HCT116 (cell line): ENCODE measurements at regions not wholly inside any gene's neighbourhood (a gene's known extent, or its start where the extent isn't known, plus 50 kb on each side); places are given as distances from the start of the nearest gene placed in this dataset.

Source experiments
- EZH2 ChIP-seq: fragments of 200-600 bp; sonication (generic); IDR thresholded peaks from 2 replicates; pipeline ENCODE4 v1.6.1; 2017; ENCODE audit warnings: antibody characterized with exemption, mixed run types
- EZH2phosphoT487 ChIP-seq: fragments of 200-600 bp; IDR thresholded peaks from 2 replicates; pipeline ENCODE4 v1.6.1; 2018; ENCODE audit warnings: antibody characterized with exemption, borderline replicate concordance
- MAX ChIP-seq: IDR thresholded peaks from 2 replicates; pipeline ENCODE4 v1.6.1; 2012
- POLR2AphosphoS5 ChIP-seq: IDR thresholded peaks from 2 replicates; pipeline ENCODE4 v1.6.1; 2011; ENCODE audit warnings: mild to moderate bottlenecking, low read depth, low read length, moderate library complexity
- REST ChIP-seq: IDR thresholded peaks from 2 replicates; pipeline ENCODE4 v1.6.1; 2012; ENCODE audit warnings: low read depth
- TCF7L2 ChIP-seq: IDR thresholded peaks from 2 replicates; pipeline ENCODE4 v1.7.0; 2011; ENCODE audit warnings: borderline replicate concordance, inconsistent platforms; ENCODE audit not compliant: insufficient read depth, insufficient read length; ENCODE audit errors: extremely low read depth
- ZBTB33 ChIP-seq: IDR thresholded peaks from 2 replicates; pipeline ENCODE4 v1.6.1; 2011; ENCODE audit warnings: mild to moderate bottlenecking, low read length, moderate library complexity; ENCODE audit not compliant: insufficient replicate concordance; ENCODE audit errors: extremely low read depth
- ZNF274 ChIP-seq: fragments of 200-500 bp; sonication (Bioruptor generic); IDR thresholded peaks from 2 replicates; pipeline ENCODE4 v1.6.1; 2014; ENCODE audit warnings: mild to moderate bottlenecking, low read depth, low read length, inconsistent platforms
- TF ChIP-seq, protein P1 (sequence below), 3 experiments: fragments of 200-600 bp in 1 of 3; sonication (generic) in 1 of 3; IDR thresholded peaks in 2 of 3; conservative IDR thresholded peaks in 1 of 3; 2 replicates each; pipeline ENCODE4 v1.5.1; 2012 to 2017; ENCODE audit warnings: low read depth in 2 of 3, low read length in 2 of 3, antibody characterized with exemption in 1 of 3, borderline replicate concordance in 1 of 3, control low read depth in 1 of 3, mild to moderate bottlenecking in 1 of 3, mixed read lengths in 1 of 3, mixed run types in 1 of 3, moderate library complexity in 1 of 3; ENCODE audit not compliant: insufficient read depth in 1 of 3

- TF ChIP-seq, protein P1, sequence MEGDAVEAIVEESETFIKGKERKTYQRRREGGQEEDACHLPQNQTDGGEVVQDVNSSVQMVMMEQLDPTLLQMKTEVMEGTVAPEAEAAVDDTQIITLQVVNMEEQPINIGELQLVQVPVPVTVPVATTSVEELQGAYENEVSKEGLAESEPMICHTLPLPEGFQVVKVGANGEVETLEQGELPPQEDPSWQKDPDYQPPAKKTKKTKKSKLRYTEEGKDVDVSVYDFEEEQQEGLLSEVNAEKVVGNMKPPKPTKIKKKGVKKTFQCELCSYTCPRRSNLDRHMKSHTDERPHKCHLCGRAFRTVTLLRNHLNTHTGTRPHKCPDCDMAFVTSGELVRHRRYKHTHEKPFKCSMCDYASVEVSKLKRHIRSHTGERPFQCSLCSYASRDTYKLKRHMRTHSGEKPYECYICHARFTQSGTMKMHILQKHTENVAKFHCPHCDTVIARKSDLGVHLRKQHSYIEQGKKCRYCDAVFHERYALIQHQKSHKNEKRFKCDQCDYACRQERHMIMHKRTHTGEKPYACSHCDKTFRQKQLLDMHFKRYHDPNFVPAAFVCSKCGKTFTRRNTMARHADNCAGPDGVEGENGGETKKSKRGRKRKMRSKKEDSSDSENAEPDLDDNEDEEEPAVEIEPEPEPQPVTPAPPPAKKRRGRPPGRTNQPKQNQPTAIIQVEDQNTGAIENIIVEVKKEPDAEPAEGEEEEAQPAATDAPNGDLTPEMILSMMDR (IDR thresholded peaks at IDR 0.05 in 2 of 3, conservative IDR thresholded peaks at IDR 0.05 in 1 of 3; ENCODE audit: borderline replicate concordance in 1 of 3, insufficient read depth in 1 of 3, low read depth in 2 of 3, low read length in 2 of 3): no peak
- TF ChIP-seq EZH2phosphoT487 (no peak), TCF7L2 (no peak), REST (no peak), ZNF274 (no peak), ZBTB33 (no peak), POLR2AphosphoS5 (no peak), MAX (no peak), EZH2 (no peak)
Measured at GRCh38 chr2:45171136-45171501, 161.9 kb upstream of the SIX2 start.
